HepG2 (cell line): ENCODE measurements at regions not wholly inside any gene's neighbourhood (a gene's known extent, or its start where the extent isn't known, plus 50 kb on each side); places are given as distances from the start of the nearest gene placed in this dataset.
"Not testable (repeated sequence)": the region's sequence is repeated elsewhere in the genome, so short reads cannot be mapped to it uniquely, and the experiment has no call there.

Source experiments
- ATAC-seq: fragments of 200-7000 bp; cut with Tn5 transposase; 3 replicates; pipeline ENCODE4 v1.9.1; 2020; ENCODE audit warnings: mild to moderate bottlenecking, moderate library complexity
- BruUV-seq: library from RNA; stranded (reverse); fragments of 400-500 nt; replicated peaks from 2 replicates; lab custom pipeline; 2021; lab: Mats Ljungman, UMichigan
- CTCF ChIA-PET: fragments of 300-600 bp; formaldehyde crosslinking; extraction: SDS; loops from one replicate; lab custom pipeline; 2021; ENCODE audit warnings: low total read pairs, inconsistent platforms, low intra/inter-chr PET ratio; lab: Yijun Ruan, JAX
- POLR2A ChIA-PET: fragments of 350-600 bp; sonication (Branson Sonifier 250); formaldehyde crosslinking; loops from one replicate; lab custom pipeline; 2020; ENCODE audit warnings: antibody characterized with exemption, inconsistent platforms; lab: Yijun Ruan, JAX
- DNase-seq: peaks from one replicate; pipeline ENCODE4 v3.0.0-alpha.2; 2015; ENCODE audit warnings: low spot score
- FAIRE-seq: peaks from 3 replicates; lab custom pipeline; 2011; peaks lifted over from hg19 to GRCh38; lab: Jason Lieb, UNC
- H2AFZ ChIP-seq: one replicate; pipeline ENCODE4 v1.6.1; 2011; ENCODE audit warnings: low read length, inconsistent platforms
- H3K27ac ChIP-seq: fragments of 300-600 bp; 3 replicates; pipeline ENCODE4 v1.8.0; 2011; ENCODE audit warnings: mixed run types, mild to moderate bottlenecking, mixed read lengths, low read length, inconsistent platforms; ENCODE audit not compliant: insufficient read depth; ENCODE audit errors: extremely low read length
- H3K27me3 ChIP-seq, 2 experiments: fragments of 200-600 bp in 1 of 2; 2 replicates in 1 of 2; 3 replicates in 1 of 2; pipeline versions ENCODE4 v1.6.0 to v1.8.0; 2011; ENCODE audit warnings: low read length in 2 of 2, mild to moderate bottlenecking in 2 of 2, moderate library complexity in 2 of 2, inconsistent platforms in 1 of 2; ENCODE audit not compliant: insufficient read depth in 2 of 2, control insufficient read depth in 1 of 2
- H3K36me3 ChIP-seq, 2 experiments: fragments of 200-600 bp in 1 of 2; replicated peaks in 1 of 2; 2 replicates in 1 of 2; 3 replicates in 1 of 2; pipeline versions ENCODE4 v1.5.1 to v1.8.0; 2011; ENCODE audit warnings: low read length in 2 of 2, inconsistent platforms in 1 of 2; ENCODE audit not compliant: insufficient read depth in 2 of 2, control insufficient read depth in 1 of 2
- H3K4me1 ChIP-seq: 2 replicates; pipeline ENCODE4 v1.5.1; 2012; ENCODE audit warnings: low read length, inconsistent platforms; ENCODE audit not compliant: insufficient read depth
- H3K4me2 ChIP-seq: 2 replicates; pipeline ENCODE4 v1.6.0; 2011; ENCODE audit warnings: low read depth, low read length, inconsistent platforms
- H3K4me3 ChIP-seq, 3 experiments: fragments of 200-600 bp in 1 of 3; sonication (generic), shearing (Covaris generic) in 1 of 3; replicated peaks in 1 of 3; 2 replicates each; pipeline ENCODE4 v1.5.1; 2011 to 2016; ENCODE audit warnings: low read length in 3 of 3, inconsistent platforms in 2 of 3, low read depth in 2 of 3, mild to moderate bottlenecking in 2 of 3, control low read depth in 1 of 3, mixed read lengths in 1 of 3; ENCODE audit not compliant: insufficient read depth in 1 of 3
- H3K79me2 ChIP-seq: one replicate; pipeline ENCODE4 v1.6.1; 2011; ENCODE audit warnings: low read length, inconsistent platforms; ENCODE audit not compliant: insufficient read depth
- H3K9ac ChIP-seq: 2 replicates; pipeline ENCODE4 v1.6.0; 2011; ENCODE audit warnings: mild to moderate bottlenecking, low read depth, low read length, inconsistent platforms; ENCODE audit not compliant: insufficient read depth
- H3K9me3 ChIP-seq: 2 replicates; pipeline ENCODE4 v1.5.1; 2012; ENCODE audit warnings: mild to moderate bottlenecking, low read length
- H4K20me1 ChIP-seq: 2 replicates; pipeline ENCODE4 v1.6.0; 2011; ENCODE audit warnings: inconsistent platforms, mild to moderate bottlenecking, low read length, moderate library complexity; ENCODE audit not compliant: insufficient read depth
- MAFF ChIP-seq: IDR thresholded peaks from 2 replicates; pipeline ENCODE4 v1.6.1; 2011; ENCODE audit warnings: low read depth, low read length, improper control_type of control experiment
- MAFK ChIP-seq, 2 experiments: IDR thresholded peaks in 1 of 2; conservative IDR thresholded peaks in 1 of 2; 2 replicates each; pipeline ENCODE4 v1.6.1; 2011; ENCODE audit warnings: improper control_type of control experiment in 2 of 2, low read length in 2 of 2
- WGBS: methylation state at CpG from one replicate; pipeline ENCODE4 v1.1.6; 2017; ENCODE audit warnings: low lambda C conversion rate; 5-methylcytosine and 5-hydroxymethylcytosine counted together
- in situ Hi-C: cut with HindIII; loops from 2 replicates; pipeline ENCODE4 v1.10.0; 2017; ENCODE audit warnings: low pct_unique_long_range_greater_than_20kb; ENCODE audit not compliant: extremely low pct_ligation_motif_present
- intact Hi-C: fragments of 100-400 bp; cut with micrococcal nuclease; formaldehyde crosslinking; loops from one replicate; pipeline ENCODE4 v1.10.0; 2022; ENCODE audit not compliant: unreplicated experiment

DNA sequence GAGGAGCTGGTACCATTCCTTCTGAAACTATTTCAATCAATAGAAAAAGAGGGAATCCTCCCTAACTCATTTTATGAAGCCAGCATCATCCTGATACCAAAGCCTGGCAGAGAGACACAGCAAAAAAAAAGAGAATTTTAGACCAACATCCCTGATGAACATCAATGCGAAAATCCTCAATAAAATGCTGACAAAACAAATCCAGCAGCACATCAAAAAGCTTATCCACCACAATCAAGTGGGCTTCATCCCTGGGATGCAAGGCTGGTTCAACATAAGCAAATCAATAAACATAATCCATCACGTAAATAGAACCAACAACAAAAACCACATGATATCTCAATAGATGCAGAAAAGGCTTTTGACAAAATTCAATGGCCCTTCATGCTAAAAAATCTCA is 216.0 kb upstream of the GNAI1 start:
- H3K27ac ChIP-seq, H2AFZ ChIP-seq, DNase-seq, BruUV-seq, CTCF ChIA-PET, H3K4me3 ChIP-seq, H3K4me2 ChIP-seq, in situ Hi-C loops, FAIRE-seq, POLR2A ChIA-PET, intact Hi-C loops, ATAC-seq, H3K9me3 ChIP-seq, H3K9ac ChIP-seq, H3K4me1 ChIP-seq, H4K20me1 ChIP-seq, H3K79me2 ChIP-seq, H3K27me3 ChIP-seq, H3K36me3 ChIP-seq: not testable (repeated sequence)
- TF ChIP-seq MAFK (conservative IDR thresholded peaks at IDR 0.05 in 1 of 2, IDR thresholded peaks at IDR 0.05 in 1 of 2; ENCODE audit: low read length in 2 of 2): peak in 1 of 2 experiments; percentile 27; a peak in 1 of 4 replicates
- TF ChIP-seq MAFF: peak; percentile 2; the same call in 1 of the 2 replicates
- WGBS: 0% methylated on average over 2 of the region's 2 CpGs

DNA sequence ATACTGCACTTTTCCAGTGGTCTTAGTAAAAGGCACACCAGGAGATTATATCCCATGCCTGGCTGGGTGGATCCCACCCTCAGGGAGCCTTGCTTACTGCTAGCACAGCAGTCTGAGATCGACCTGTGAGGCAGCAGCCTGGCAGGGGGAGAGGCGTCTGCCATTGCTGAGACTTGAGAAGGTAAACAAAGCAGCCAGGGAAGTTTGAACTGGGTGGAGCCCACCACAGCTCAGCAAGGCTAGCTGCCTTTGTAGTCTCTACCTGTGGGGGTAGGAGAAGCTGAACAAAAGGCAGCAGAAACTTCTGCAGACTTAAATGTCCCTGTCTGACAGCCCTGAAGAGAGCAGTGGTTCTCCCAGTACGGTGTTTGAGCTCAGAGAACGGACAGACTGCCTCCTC is 219.3 kb upstream of the GNAI1 start:
- H3K4me1 ChIP-seq, POLR2A ChIA-PET, intact Hi-C loops, H3K9me3 ChIP-seq, FAIRE-seq, CTCF ChIA-PET, H3K27me3 ChIP-seq, BruUV-seq, ATAC-seq, H4K20me1 ChIP-seq, DNase-seq, H3K79me2 ChIP-seq, H2AFZ ChIP-seq, H3K9ac ChIP-seq, in situ Hi-C loops, H3K4me2 ChIP-seq, H3K27ac ChIP-seq, H3K36me3 ChIP-seq, H3K4me3 ChIP-seq: not testable (repeated sequence)
- WGBS: no CpG with 5 or more reads among the region's 4 CpGs
